ENCODE measurements at regions not wholly inside any gene's neighbourhood (a gene's known extent, or its start where the extent isn't known, plus 50 kb on each side); places are given as distances from the start of the nearest gene placed in this dataset.

DNA sequence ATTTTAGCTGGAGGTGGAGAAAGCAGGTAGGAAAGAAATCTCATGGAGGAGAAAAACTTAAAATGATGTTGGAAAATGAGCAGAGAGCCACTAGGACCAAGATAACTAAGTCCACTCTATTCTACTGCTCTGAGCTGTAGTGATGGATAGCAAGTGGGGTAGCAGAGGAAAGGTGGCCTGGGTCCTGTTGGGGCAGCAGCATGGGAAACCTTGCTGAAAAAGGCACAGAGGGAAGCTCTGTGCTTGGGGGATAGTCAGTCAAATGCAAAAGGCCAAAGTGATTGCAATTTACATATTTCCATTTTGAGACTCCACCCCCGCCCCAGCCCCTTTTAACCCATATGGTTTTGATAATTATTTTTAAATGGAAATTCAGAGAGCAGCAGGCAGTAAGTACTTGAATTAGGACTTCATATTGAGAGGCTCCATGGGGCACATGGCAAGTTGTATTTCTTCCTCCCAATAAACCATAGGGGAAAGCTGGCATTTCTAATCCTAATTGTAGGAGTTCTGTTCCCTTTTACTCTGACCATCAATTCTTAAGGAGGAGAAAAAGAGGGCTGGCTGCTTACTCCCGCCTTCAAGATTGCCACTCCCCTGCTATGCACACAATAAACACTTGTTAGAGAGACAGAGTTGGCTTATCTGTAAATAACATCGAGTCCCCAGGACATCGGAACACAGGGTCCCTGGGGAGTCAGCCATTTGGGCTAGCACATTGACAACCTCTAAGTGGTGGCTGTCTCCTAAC, 1341.5 kb upstream of the TENM4 start:
- no peak for DNase-seq
- intact Hi-C loops (cut with DNase I) = no loop called here

DNA sequence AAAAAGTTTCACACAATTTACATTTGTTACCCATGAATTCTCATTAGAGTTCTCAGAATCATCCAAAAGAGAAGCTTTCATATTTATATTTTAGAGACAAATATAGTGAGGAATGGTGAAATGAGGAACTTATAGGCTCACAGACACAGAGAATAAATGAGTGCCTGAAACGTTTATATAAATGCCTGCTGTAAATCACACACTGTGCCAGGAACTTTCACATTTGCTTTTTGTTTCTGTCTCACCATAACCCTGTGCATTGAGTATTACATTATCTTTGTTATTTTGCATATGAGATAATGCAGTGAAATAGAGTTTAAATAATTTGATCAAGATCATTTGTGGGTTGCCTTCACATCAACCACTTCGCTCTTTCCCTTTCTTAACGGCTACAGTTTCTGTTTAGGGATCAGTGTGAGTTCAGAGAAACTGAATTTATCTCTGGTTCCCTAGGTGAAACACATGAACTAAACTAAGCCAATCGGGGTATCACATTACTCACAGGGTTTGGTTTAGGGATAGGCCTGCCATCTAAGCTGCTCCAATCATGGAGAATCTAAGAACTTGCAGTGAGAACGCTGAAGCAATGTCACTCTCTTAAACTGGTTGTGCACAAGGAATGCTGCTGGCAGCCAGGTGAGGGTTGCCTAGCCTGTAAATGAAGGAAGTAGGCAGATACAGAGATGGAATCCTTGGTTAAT, 1339.2 kb upstream of the TENM4 start:
- no peak for DNase-seq
- intact Hi-C loops (cut with DNase I) = no loop called here

DNA sequence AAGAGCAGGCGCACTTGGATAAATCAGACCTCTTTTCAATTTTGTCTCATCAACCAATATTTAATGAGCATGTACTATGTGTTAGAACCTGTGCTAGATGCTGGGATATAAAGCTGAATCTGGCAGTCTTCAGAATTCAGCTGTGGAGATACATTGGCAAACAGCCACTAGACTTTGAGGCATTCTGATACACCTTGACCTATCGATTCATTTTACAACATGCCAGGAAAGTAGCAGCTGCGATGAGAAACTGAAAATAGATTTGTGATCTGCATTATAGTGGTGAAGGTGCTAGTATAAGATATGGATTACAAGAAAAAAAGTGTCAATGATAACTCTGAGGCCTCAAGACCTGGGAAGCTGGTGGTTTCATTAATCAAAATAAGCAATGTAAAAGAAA, 1338.1 kb upstream of the TENM4 start:
- DNase-seq = no peak

DNA sequence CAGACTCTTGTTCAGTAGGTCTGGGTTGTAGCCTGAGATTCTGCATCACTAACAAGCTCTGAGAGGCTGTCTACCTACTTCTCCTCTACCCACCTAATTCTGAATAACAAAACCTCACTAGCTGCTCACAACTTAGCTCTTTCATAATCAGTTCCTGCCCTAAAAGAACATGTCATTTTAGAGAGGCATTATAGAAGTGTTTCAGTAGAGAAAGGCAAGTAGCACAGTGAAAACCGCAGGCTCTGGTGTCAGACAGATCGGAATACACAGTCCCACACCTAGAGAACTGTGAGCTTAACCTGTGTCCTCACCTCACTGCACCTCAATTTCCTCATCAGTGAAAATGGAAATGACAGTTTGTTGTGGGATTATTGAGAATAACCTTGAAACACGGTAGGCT, 1337.6 kb upstream of the TENM4 start:
- no peak for DNase-seq
- intact Hi-C loops (cut with DNase I) = no loop called here

More for the DNA sequence above, 1338.1 kb upstream of the TENM4 start:
- intact Hi-C loops (cut with DNase I) = no loop called here

DNA sequence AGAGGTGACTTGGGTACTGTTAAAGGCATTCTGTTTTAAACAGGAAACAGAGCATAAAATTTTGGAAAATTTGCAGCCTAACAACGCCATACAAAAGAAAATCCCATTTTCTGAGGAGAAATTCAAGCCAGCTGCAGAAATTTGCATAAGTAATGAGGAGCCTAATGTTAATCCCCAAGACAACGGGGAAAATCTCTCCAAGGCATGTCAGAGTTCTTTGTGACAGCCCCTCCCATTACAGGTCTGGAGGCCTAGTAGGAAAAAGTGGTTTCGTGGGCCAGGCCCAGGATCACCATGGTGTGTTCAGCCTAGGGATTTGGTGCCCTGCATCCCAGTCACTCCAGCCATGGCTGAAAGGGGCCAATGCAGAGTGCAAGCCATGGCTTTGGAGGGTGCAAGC, 1333.1 kb upstream of the TENM4 start:
- intact Hi-C loops (cut with DNase I) = no loop called here
- peak in 5 of 10 donors; percentile 11 to 78 (median 13) for DNase-seq

DNA sequence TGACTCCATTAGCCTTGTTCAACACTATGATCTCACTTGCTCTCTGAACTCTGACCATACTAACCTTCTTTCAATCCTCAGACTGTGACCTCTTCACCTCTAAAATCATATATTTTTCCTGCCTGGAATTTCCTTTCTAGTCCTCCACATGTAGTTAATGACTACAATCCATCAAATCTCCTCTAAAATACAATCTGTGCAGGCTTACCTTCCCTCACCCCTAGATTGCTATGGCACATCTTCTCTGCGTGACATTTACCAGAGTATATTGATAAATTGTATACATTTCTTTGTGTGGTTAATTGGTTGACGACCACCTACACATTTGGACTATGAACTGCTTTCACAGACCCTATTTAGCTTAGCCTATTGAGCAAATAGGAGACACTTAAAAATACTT, 1330.2 kb upstream of the TENM4 start:
- DNase-seq = no peak
- intact Hi-C loops (cut with DNase I) = no loop called here

DNA sequence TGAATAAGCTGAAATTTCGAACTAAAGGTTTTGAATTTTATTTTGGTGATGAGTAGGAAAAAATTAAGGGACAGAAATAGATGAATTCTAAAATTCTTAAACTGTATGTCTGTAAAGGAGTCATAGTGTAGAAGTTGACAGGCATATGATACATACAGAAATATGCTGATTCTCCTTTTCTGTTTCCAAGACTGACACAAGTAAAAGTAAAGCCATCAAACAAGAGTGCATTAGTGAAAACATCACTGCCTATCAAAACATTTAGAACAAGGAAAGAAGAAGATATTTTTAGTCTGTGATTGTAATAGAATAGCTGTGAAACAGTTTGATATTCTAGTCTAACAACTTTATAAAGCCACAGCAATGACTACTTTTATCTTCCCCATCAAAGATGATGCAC, 1318.0 kb upstream of the TENM4 start:
- intact Hi-C loops (cut with DNase I) = no loop called here
- no peak for DNase-seq

DNA sequence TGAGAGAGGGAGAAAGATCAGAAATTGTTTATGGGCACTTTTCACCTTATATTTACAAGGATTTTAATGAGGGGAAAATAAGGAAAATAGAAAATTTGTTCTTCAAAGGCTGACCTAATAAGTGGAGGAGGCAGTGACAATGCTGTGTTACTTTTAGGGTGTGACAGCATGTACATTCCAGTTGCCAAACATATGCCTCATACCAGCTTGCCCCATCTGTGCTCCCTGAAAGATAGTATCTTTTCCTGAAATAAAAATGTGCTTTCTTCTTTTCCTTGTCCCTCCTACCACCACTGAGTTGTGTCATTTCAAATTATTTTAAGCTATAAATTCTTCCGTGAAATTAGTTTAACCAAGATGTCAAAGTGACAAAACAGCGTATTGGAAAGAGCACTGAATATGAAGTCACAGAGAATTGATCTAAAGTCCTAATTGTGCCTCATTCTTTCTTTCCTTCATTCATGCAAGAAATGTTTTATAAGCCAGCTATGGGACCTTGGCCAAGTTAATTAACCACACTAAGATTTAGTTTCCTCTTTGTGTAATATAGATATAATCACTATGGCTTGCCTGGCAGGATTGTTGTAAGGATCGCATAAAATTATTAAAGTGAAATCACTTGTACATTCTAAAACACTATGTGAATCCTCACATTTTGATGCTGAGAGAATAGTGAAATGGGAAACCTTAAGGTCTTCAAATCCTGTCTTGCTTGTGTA, 1307.5 kb upstream of the TENM4 start:
- no peak for DNase-seq
- intact Hi-C loops (cut with DNase I) = no loop called here

DNA sequence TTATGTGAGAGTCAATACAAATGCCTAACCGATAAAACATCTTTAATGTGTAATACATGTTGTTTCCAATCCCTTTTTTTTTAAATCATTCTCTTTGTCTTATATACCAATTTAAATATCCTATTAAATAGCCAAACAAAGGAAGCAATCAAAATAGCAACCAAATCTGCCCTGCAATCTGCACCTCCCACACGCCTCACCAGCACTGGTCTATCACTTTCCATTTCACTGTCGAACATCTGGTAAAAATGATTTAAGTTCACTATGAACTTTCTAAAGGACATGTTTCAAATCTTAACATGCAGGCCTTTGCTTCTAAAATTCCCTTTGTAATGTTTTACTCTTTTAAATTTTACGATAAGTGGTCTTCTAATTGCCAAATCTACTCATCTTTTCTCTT, 1305.5 kb upstream of the TENM4 start:
- intact Hi-C loops (cut with DNase I) = no loop called here
- DNase-seq = no peak

DNA sequence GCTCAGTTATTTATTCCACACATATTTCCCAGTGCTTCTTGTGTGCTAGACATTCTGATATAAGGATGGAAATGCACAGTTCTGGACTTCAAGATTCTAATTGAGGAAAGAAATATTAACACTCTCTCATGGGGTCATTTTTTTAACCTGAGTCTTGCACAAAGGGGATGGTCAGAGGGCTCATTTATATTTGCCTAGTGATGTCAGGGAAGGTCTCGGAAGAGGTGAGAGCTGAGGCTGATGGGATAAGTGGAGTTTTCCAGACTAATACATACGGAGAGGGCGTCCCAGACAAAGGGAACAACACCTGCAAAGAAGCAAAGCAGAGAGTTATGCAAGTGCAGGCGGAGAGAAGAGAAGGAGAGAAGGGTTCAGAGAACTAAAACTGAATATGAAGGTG, 1304.6 kb upstream of the TENM4 start:
- intact Hi-C loops (cut with DNase I) = no loop called here
- no peak for DNase-seq

DNA sequence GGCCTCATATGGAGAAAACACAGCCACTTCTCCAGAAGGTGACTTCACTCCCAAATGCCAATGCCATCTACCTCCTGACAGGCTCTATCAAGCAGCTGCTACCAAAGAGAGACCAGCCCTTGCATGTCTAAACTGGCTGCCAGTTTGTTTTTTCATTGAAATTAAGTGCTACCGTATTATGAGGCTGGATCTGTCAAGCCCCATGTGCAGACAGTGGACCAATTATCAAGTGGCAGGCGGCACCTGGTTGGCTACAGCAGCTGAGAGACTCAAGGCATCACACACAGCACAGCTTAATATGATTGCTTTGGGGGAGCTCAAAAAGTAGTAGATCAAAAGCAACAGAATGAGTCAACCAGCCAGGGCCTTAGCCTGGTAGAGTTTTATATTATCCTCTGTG, 1293.0 kb upstream of the TENM4 start:
- no peak for DNase-seq
- intact Hi-C loops (cut with DNase I) = no loop called here

DNA sequence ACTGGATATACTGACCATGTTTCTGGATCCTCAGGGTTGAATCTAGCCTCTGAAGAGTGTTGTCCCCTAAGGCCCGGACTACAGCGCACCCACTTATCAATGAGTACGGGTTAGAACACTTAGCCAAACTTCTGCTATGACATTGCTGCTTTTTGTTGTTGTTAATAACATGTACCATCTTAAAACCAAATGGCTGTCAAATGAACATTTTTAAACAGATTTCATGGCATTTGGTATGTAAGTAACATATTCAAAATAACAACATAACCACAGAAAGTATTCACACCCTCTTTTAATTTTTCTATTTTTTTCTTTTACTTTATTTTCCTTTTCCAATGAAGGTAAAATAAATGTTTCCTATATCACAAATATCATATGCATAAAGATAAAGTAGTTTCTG, 1292.5 kb upstream of the TENM4 start:
- no peak for DNase-seq
- intact Hi-C loops (cut with DNase I) = no loop called here

DNA sequence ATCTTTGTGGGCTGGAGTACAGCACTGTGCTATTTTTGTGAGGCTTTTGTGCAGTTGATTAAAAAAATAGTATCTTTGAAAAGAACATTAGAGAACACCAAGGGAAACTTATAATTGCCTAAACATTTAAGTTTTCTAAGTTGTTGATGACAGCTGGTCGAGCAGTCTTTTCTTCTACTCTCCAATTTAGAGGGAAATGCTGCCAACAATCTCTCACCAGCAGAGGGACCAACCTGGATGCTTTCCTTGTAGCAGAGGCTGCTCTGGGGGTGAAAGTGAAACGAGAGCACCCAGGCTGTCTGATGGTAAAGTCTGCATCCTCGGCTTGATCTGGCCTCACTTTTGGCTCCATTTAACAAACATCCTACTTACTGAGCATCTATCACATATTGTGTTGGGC, 1286.5 kb upstream of the TENM4 start:
- intact Hi-C loops (cut with DNase I) = no loop called here
- peak in 6 of 10 donors; percentile 19 to 82 (median 44) for DNase-seq

DNA sequence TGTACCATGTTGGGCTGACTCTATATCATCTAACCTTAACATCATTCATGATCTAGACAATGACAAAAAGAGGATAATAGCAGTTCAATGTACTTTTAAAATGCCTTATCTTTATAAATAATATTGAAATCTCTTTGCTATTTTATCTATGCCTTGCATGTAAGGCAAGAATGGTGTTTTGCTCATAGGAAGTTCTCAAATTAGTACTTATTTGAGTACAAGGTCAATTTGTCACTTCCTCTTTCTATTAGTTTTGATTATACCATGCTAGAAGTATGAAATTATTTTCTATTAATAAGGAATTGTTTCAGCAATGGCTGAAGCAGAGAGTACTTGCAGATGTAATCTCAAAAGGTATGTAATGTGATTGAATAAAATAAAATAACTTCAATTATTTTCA, 1285.4 kb upstream of the TENM4 start:
- intact Hi-C loops (cut with DNase I) = no loop called here
- DNase-seq = no peak

DNA sequence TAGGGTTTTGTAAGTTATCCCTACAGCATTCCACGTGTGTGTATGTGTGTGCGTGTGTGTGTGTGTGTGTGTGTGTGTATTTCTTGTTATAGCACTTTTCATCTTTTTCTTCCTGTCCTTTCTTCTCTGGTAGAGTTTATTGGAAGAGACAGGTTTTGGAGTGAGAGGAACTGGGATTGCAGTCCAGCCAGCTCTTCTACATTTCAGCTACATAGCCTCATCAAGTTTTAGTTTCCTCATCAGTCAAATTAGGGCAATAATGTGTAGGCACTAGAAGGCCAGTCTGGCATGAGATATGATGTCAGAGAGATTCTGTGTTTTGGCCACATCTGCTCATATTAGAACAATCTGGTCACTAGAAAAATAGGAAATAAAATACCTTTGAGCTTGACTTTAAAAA, 1283.5 kb upstream of the TENM4 start:
- DNase-seq = no peak
- intact Hi-C loops (cut with DNase I) = no loop called here

DNA sequence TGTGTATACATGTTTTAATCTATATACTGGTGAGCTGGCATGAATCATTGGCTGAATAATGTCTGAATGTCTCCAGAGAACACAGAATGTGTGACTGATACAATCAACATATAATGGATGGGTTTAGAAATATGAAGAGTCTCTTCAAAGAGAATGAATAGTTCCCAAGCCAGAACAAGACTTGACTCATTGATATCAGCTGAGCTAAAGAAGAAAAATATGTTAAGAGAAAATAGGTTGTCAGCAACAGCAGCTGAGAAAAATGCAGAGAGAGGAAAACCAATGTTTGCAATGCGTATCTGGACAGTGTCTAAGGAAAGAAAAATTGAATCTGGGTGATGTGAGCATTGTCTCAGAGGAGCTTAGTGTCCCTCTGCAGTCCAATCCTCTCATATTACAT, 1281.8 kb upstream of the TENM4 start:
- no peak for DNase-seq
- intact Hi-C loops (cut with DNase I) = no loop called here

DNA sequence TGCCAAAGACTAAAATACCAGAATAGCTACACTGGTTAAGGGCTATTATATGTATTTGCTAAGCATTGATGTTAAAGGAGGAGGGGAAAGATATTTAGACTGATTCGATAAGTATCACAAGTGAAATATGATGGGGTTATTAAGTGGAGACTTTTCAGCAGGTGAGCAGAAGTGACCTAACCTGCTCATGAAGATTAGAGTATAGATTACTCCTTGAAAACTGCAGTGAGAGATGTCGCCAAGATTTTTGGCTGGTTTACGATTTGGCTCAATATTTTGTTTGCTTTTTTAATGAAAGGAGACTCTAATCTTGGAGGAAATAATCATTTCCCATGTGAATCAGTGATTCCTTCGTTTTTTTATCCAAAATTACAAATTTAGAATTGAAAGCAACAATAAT, 1279.5 kb upstream of the TENM4 start:
- intact Hi-C loops (cut with DNase I) = no loop called here
- no peak for DNase-seq

DNA sequence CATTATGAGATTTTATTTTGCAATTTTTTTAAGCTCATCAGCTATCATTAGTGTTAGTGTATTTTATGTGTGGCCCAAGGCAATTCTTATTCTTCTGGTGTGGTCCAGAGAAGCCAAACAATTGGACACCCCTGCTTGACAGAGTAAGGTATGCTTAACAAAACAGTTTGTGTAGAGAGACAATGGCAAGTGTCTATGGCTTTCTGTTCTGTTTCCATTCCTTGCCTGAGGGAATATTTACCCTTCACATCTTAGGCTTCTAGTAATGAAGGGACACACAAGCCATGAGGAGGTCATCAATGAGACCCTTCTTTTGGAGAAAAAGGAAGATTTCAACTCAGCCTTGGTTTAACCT, 1278.4 kb upstream of the TENM4 start:
- DNase-seq = no peak
- intact Hi-C loops (cut with DNase I) = no loop called here

DNA sequence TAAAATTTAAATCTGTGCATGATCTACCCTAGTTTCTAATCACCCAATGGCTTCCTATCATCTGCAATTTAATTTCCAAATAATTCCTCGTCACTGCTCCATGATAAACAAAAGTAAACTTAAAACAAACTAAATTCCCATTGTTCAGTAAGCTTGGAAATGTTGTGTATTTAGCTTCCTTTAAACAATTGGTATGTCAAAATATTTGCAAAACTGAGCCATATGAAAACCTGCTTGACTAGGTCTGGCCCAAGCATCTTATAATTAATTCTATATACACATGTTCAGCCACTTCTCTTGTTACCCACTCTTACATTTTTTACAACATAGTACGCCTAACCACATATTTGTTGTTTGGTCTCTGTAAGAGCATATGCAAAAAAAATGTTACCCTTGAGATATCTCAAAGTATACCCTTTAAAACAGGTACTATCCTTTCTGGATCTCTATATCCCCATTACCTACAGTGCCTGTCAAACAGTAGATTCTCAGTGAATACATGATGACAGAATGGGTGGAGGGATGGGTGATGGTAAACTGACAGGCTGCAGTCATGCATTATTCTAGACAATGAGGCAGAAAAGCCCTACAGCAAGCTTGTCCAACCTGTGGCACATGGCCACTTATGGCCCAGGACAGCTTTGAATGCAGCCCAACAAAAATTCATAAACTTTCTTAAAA, 1277.9 kb upstream of the TENM4 start:
- intact Hi-C loops (cut with DNase I) = no loop called here
- DNase-seq = no peak

DNA sequence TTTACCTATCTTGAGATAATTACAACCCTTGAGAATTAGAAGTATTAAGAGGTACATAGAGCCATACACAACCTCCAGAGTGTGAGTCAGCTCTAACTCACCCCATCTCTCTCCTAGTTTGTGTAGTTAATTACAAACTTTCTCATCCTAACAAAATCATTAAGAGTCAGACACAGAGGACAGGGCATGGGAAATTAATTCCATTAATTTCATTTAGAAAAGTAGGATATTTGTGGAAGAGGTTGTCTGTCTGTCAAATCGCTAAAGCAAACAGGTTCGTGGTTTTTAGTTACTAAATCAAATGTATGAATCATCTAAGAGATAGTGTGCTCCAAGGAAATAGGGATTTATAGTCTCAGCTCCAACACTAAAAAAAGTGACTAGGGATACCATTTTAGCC, 1261.4 kb upstream of the TENM4 start:
- DNase-seq = no peak
- intact Hi-C loops (cut with DNase I) = no loop called here

DNA sequence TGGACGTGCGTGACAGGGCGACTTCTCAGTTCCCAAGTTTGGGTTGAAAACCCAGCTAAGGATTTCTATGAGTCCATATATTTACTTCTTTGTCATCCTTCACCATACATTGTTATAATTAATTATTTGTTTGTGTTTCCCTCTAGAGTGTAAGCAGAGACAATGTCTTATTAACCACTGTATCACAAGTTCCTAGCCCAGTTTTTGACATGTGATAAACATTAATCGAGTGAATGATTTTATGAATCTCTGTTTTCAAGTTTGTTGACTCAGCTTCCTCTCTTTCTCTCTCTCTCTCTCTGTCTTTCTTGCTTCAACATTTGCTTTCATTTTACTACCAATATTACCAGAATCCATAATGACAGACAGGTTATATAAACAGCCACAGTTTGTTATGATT, 1259.6 kb upstream of the TENM4 start:
- no peak for DNase-seq
- intact Hi-C loops (cut with DNase I) = no loop called here
